Endodermal cell (in vitro differentiated cells): ENCODE measurements at regions not wholly inside any gene's neighbourhood (a gene's known extent, or its start where the extent isn't known, plus 50 kb on each side); places are given as distances from the start of the nearest gene placed in this dataset.

ENCODE experiments used
- DNase-seq: peaks from one replicate; pipeline ENCODE4 v3.0.0-alpha.2; 2017
- H3K27ac ChIP-seq: 2 replicates; pipeline ENCODE4 v1.5.1; 2013; ENCODE audit warnings: mild to moderate bottlenecking, low read depth, low read length, moderate library complexity
- H3K27me3 ChIP-seq: 2 replicates; pipeline ENCODE4 v1.6.1; 2013; ENCODE audit warnings: mild to moderate bottlenecking, low read length, moderate library complexity; ENCODE audit not compliant: insufficient read depth, control insufficient read depth, poor library complexity, severe bottlenecking
- H3K36me3 ChIP-seq: 2 replicates; pipeline ENCODE4 v1.7.0; 2013; ENCODE audit warnings: mild to moderate bottlenecking, low read length, moderate library complexity; ENCODE audit not compliant: control insufficient read depth, insufficient read depth
- H3K4me1 ChIP-seq: one replicate; pipeline ENCODE4 v1.7.0; 2013; ENCODE audit warnings: low read length; ENCODE audit not compliant: control insufficient read depth, insufficient read depth
- H3K4me3 ChIP-seq: 2 replicates; pipeline ENCODE4 v1.5.1; 2013; ENCODE audit warnings: mild to moderate bottlenecking, low read length, moderate library complexity
- H3K9ac ChIP-seq: 2 replicates; pipeline ENCODE4 v1.6.1; 2013; ENCODE audit warnings: mild to moderate bottlenecking, low read length, moderate library complexity; ENCODE audit not compliant: poor library complexity, severe bottlenecking; ENCODE audit errors: extremely low read depth
- H3K9me3 ChIP-seq: 2 replicates; pipeline ENCODE4 v1.6.1; 2013; ENCODE audit warnings: mild to moderate bottlenecking, low read length, moderate library complexity; ENCODE audit not compliant: control insufficient read depth
- H3K27ac Mint-ChIP-seq: 2 replicates; pipeline ENCODE4 v1.8.0; 2020; ENCODE audit warnings: mixed read lengths
- H3K27me3 Mint-ChIP-seq: 2 replicates; pipeline ENCODE4 v1.8.0; 2021; ENCODE audit warnings: mild to moderate bottlenecking, mixed read lengths; ENCODE audit not compliant: insufficient read depth
- H3K36me3 Mint-ChIP-seq: 2 replicates; pipeline ENCODE4 v1.8.0; 2020; ENCODE audit warnings: low read depth, mixed read lengths
- H3K4me1 Mint-ChIP-seq: 2 replicates; pipeline ENCODE4 v1.8.0; 2020; ENCODE audit warnings: mixed read lengths
- H3K4me3 Mint-ChIP-seq: 2 replicates; pipeline ENCODE4 v1.8.0; 2020; ENCODE audit warnings: mild to moderate bottlenecking, moderate library complexity, mixed read lengths
- H3K9me3 Mint-ChIP-seq: 2 replicates; pipeline ENCODE4 v1.8.0; 2020; ENCODE audit warnings: mild to moderate bottlenecking, mixed read lengths
- CTCF ChIP-seq: fragments of 200-600 bp; sonication (generic); conservative IDR thresholded peaks from 2 replicates; pipeline ENCODE4 v1.5.0; 2021; ENCODE audit warnings: antibody characterized with exemption, mild to moderate bottlenecking
- WGBS, 2 experiments: methylation state at CpG; one replicate each; pipeline versions ENCODE4 v1.1.5 to v1.1.7; 2013; ENCODE audit warnings: missing lambda C conversion rate in 2 of 2, mixed read lengths in 1 of 2; ENCODE audit not compliant: insufficient coverage in 1 of 2, insufficient read length in 1 of 2; 5-methylcytosine and 5-hydroxymethylcytosine counted together

- Histone ChIP-seq H3K36me3 (no peaks in the 10 kb centered on the region), H3K4me1 (no peaks in the 10 kb centered on the region), H3K9me3 (no peaks in the 10 kb centered on the region), H3K27me3 (no peaks in the 10 kb centered on the region), H3K4me3 (no peak overlapping the region), H3K9ac (no peak overlapping the region), H3K27ac (no peak overlapping the region)
- no peaks in the 10 kb centered on the region for H3K27me3 Mint-ChIP-seq
- H3K9me3 Mint-ChIP-seq, result peaks cover 4% of the 10 kb centered on the region
- WGBS, 2 experiments, result 91 to 95% methylated on average over 3 to 5 of the region's 5 CpGs
- H3K36me3 Mint-ChIP-seq, result no peaks in the 10 kb centered on the region
- H3K4me3 Mint-ChIP-seq, result no peak overlapping the region
- H3K4me1 Mint-ChIP-seq, result no peaks in the 10 kb centered on the region
- no peak overlapping the region for H3K27ac Mint-ChIP-seq
- no peak for DNase-seq
- no peak for TF ChIP-seq CTCF
Measured at GRCh38 chr4:79223993-79224776, 101.7 kb downstream of the NAA11 start.

GRCh38 chr4:79217025-79217424 lies 108.8 kb downstream of the NAA11 start:
- peak; percentile 70 for DNase-seq

GRCh38 chr4:79213702-79214101 lies 112.2 kb downstream of the NAA11 start:
- H3K36me3 ChIP-seq, result no peaks in the 10 kb centered on the region
- H3K36me3 Mint-ChIP-seq, result no peaks in the 10 kb centered on the region
- no peaks in the 10 kb centered on the region for H3K27me3 ChIP-seq
- H3K9ac ChIP-seq, result no peak overlapping the region
- TF ChIP-seq CTCF, result no peak
- no peak overlapping the region for H3K27ac ChIP-seq
- no peak overlapping the region for H3K4me3 Mint-ChIP-seq
- H3K27ac Mint-ChIP-seq, result no peak overlapping the region
- H3K27me3 Mint-ChIP-seq, result no peaks in the 10 kb centered on the region
- H3K9me3 ChIP-seq, result no peaks in the 10 kb centered on the region
- no peak overlapping the region for H3K4me3 ChIP-seq
- H3K4me1 Mint-ChIP-seq, result no peaks in the 10 kb centered on the region
- H3K9me3 Mint-ChIP-seq, result peaks cover 2% of the 10 kb centered on the region
- no peaks in the 10 kb centered on the region for H3K4me1 ChIP-seq
- DNase-seq, result no peak

More at GRCh38 chr4:79217025-79217424, 108.8 kb downstream of the NAA11 start:
- H3K4me3 ChIP-seq, result no peak overlapping the region
- no peaks in the 10 kb centered on the region for H3K27me3 ChIP-seq
- peaks cover 4% of the 10 kb centered on the region for H3K9me3 Mint-ChIP-seq
- no peaks in the 10 kb centered on the region for H3K9me3 ChIP-seq
- H3K27me3 Mint-ChIP-seq, result no peaks in the 10 kb centered on the region
- H3K36me3 ChIP-seq, result no peaks in the 10 kb centered on the region
- no peak overlapping the region for H3K27ac Mint-ChIP-seq
- no peak overlapping the region for H3K4me3 Mint-ChIP-seq
- TF ChIP-seq CTCF, result no peak
- H3K36me3 Mint-ChIP-seq, result no peaks in the 10 kb centered on the region
- no peak overlapping the region for H3K9ac ChIP-seq
- H3K27ac ChIP-seq, result no peak overlapping the region
- H3K4me1 ChIP-seq, result no peaks in the 10 kb centered on the region
- no peaks in the 10 kb centered on the region for H3K4me1 Mint-ChIP-seq
